Upper lobe of right lung (tissue), 1 donor: ENCODE measurements at regions not wholly inside any gene's neighbourhood (a gene's known extent, or its start where the extent isn't known, plus 50 kb on each side); places are given as distances from the start of the nearest gene placed in this dataset.

Experiments
- ATAC-seq: fragments of 200-7000 bp; cut with Tn5 transposase; one replicate; pipeline ENCODE4 v1.9.1; 2020; ENCODE audit warnings: mild to moderate bottlenecking, moderate library complexity
- DNase-seq: peaks from one replicate; pipeline ENCODE4 v3.0.0-alpha.2; 2020
- H3K27ac ChIP-seq: fragments of 200-600 bp; one replicate; pipeline ENCODE4 v1.8.0; 2022
- H3K27me3 ChIP-seq: fragments of 200-600 bp; one replicate; pipeline ENCODE4 v1.8.0; 2022; ENCODE audit warnings: mild to moderate bottlenecking
- H3K36me3 ChIP-seq: fragments of 200-600 bp; one replicate; pipeline ENCODE4 v1.8.0; 2022
- H3K4me1 ChIP-seq: fragments of 200-600 bp; one replicate; pipeline ENCODE4 v1.8.0; 2022
- H3K4me3 ChIP-seq: fragments of 200-600 bp; one replicate; pipeline ENCODE4 v1.8.0; 2022; ENCODE audit warnings: mild to moderate bottlenecking
- H3K9me3 ChIP-seq: fragments of 200-600 bp; one replicate; pipeline ENCODE4 v1.8.0; 2022
- CTCF ChIP-seq: fragments of 200-600 bp; IDR thresholded peaks from one replicate; pipeline ENCODE4 v1.8.0; 2022; ENCODE audit warnings: antibody characterized with exemption
- intact Hi-C: fragments of 100-400 bp; cut with DNase I; formaldehyde crosslinking; loops from one replicate; pipeline ENCODE4 v1.11.0; 2022
- donor health status: DM: no; HTN: yes; CAD: no; lungs with severe emphysema.

GRCh38 chr14:100413699-100414098 lies 90.6 kb downstream of the SLC25A47 start:
- Histone ChIP-seq H3K9me3 (no peaks in the 10 kb centered on the region), H3K27ac (no peak overlapping the region), H3K4me1 (no peaks in the 10 kb centered on the region), H3K27me3 (no peaks in the 10 kb centered on the region), H3K36me3 (no peaks in the 10 kb centered on the region), H3K4me3 (no peak overlapping the region)
- ATAC-seq (no peak), DNase-seq (no peak)
- intact Hi-C loops, result no loop called here
- TF ChIP-seq CTCF, result no peak

DNA sequence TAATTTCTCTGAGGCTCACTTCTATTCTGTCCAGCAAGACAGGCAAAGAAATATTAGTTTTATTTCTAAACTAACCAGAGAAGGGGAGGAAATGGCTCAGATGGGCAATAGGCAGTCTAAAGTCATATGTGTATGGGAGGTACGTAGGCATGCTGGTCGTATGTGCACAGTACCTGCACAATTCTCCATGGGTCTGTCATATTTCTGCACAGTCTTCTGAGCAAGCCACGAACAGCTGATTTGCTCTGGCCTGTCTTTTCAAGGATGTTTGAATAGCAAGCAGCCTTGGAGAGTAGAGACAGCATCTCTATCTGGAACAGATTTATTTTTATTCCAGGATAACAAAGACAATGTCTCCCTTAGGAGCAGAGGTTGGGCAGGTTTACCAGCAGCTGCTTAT lies 92.1 kb downstream of the SLC25A47 start:
- H3K9me3 ChIP-seq, result no peaks in the 10 kb centered on the region
- no peak overlapping the region for H3K4me3 ChIP-seq
- DNase-seq (no peak), ATAC-seq (no peak)
- intact Hi-C loops, result no loop called here
- H3K27ac ChIP-seq, result no peak overlapping the region
- TF ChIP-seq CTCF, result no peak
- no peaks in the 10 kb centered on the region for H3K27me3 ChIP-seq
- H3K36me3 ChIP-seq, result no peaks in the 10 kb centered on the region
- no peaks in the 10 kb centered on the region for H3K4me1 ChIP-seq

- DNase-seq (no peak), ATAC-seq (no peak)
- Histone ChIP-seq H3K4me1 (no peaks in the 10 kb centered on the region), H3K27ac (no peak overlapping the region), H3K36me3 (no peaks in the 10 kb centered on the region), H3K4me3 (no peak overlapping the region), H3K27me3 (no peaks in the 10 kb centered on the region), H3K9me3 (no peaks in the 10 kb centered on the region)
- intact Hi-C loops, result no loop called here
- TF ChIP-seq CTCF, result no peak
Measured at GRCh38 chr14:100416081-100416680, 93.0 kb downstream of the SLC25A47 start.

- peak; percentile 25 for TF ChIP-seq CTCF
- Histone ChIP-seq H3K4me1 (no peaks in the 10 kb centered on the region), H3K4me3 (no peak overlapping the region), H3K9me3 (no peaks in the 10 kb centered on the region), H3K27me3 (no peaks in the 10 kb centered on the region), H3K27ac (no peak overlapping the region), H3K36me3 (no peaks in the 10 kb centered on the region)
- ATAC-seq, result peak; percentile 73
- intact Hi-C loops, result no loop called here
- peak; percentile 33 for DNase-seq
Measured at GRCh38 chr14:100416921-100417860, 94.1 kb downstream of the SLC25A47 start.

DNA sequence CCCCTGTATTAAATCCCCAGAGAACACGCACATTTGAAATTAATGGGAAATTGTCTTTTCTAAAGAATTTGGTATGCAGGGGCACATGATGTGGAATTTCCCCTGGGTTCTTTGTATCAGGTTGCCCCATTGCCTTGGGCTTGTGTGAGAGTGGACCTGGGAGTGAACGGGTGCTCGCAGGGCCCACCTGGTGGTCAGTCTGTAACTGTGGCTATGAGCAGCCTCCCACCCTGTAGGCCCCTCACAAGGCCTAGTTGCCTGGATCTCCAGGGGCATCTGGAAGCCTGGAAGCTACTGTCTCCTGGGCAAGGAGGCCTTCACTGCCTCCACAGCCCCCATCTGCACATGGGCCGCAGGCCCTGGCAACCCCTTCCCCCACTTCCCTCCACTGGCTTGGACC lies 96.7 kb downstream of the SLC25A47 start:
- DNase-seq (no peak), ATAC-seq (no peak)
- H3K36me3 ChIP-seq, result no peaks in the 10 kb centered on the region
- no peak overlapping the region for H3K27ac ChIP-seq
- intact Hi-C loops, result no loop called here
- no peaks in the 10 kb centered on the region for H3K9me3 ChIP-seq
- no peaks in the 10 kb centered on the region for H3K27me3 ChIP-seq
- H3K4me3 ChIP-seq, result no peak overlapping the region
- TF ChIP-seq CTCF, result no peak
- no peaks in the 10 kb centered on the region for H3K4me1 ChIP-seq
